Pancreas (tissue), 10 donors: ENCODE measurements at regions not wholly inside any gene's neighbourhood (a gene's known extent, or its start where the extent isn't known, plus 50 kb on each side); places are given as distances from the start of the nearest gene placed in this dataset.

Source experiments
- ATAC-seq, 4 donors: fragments of 200-7000 bp; cut with Tn5 transposase; one replicate each; pipeline versions ENCODE4 v1.8.0 to v1.9.1; 2020; ENCODE audit warnings: mild to moderate bottlenecking in 4 of 4, moderate library complexity in 4 of 4
- DNase-seq, 6 donors: peaks; one replicate each; pipeline ENCODE4 v3.0.0-alpha.2; 2020
- FAIRE-seq: peaks from 2 replicates; lab custom pipeline; 2012; peaks lifted over from hg19 to GRCh38; lab: Jason Lieb, UNC
- H3K27ac ChIP-seq, 4 donors: fragments of 200-600 bp; sonication (generic); 1 replicate in 3 of 4; 2 replicates in 1 of 4; pipeline versions ENCODE4 v1.5.0 to v1.8.0; 2020
- H3K27me3 ChIP-seq, 4 donors: fragments of 200-600 bp; one replicate each; pipeline ENCODE4 v1.8.0; 2021
- H3K36me3 ChIP-seq, 3 donors: fragments of 200-600 bp; sonication (generic) in 1 of 3; one replicate each; pipeline versions ENCODE4 v1.5.0 to v1.8.0; 2020 to 2021
- H3K4me1 ChIP-seq, 3 donors: fragments of 200-600 bp; one replicate each; pipeline ENCODE4 v1.8.0; 2021
- H3K4me3 ChIP-seq, 4 donors: fragments of 200-600 bp; sonication (generic) in 2 of 4; one replicate each; pipeline versions ENCODE4 v1.5.0 to v1.8.0; 2020 to 2021
- H3K9me3 ChIP-seq, 4 donors: fragments of 200-600 bp; one replicate each; pipeline ENCODE4 v1.8.0; 2021
- WGBS, 2 donors: extraction: QIAGEN DNeasy Blood & Tissue Kit; methylation state at CpG; one replicate each; pipeline ENCODE4 v1.1.7; 2013; 5-methylcytosine and 5-hydroxymethylcytosine counted together
- intact Hi-C, 3 donors: fragments of 100-400 bp; cut with DNase I; formaldehyde crosslinking; loops; one replicate each; pipeline versions ENCODE4 v1.11.1 to v1.14.2; 2022
- TF ChIP-seq, protein P1 (sequence below), 4 donors: fragments of 200-600 bp; sonication (generic) in 3 of 4; IDR thresholded peaks; one replicate each; pipeline versions ENCODE4 v1.5.0 to v1.8.0; 2021; ENCODE audit warnings: antibody characterized with exemption in 4 of 4
- donor health status: healthy with polysubstance abuse.
- donor health status: DM: no; HTN: no; CAD: no; lungs with moderate emphysema.
- donor health status: DM: no; HTN: no; CAD: no.
- donor health status: control.
- donor health status: control.
- donor health status: Bipolar disorder and iron deficiency.
- donor health status: DM: yes; HTN: yes; CAD: no.
- donor health status: DM: no; HTN: no; CAD: no.
- donor health status: DM: no; HTN: no; CAD: no.
- donor health status: DM: yes; HTN: yes; CAD: no.

- WGBS, 2 donors, result 57 to 62% methylated on average over 4 of the region's 4 CpGs
- FAIRE-seq, result no peak
- DNase-seq, result no peak
Observed at GRCh38 chr16:25443994-25444393, 186.3 kb upstream of the ZKSCAN2 start.

GRCh38 chr16:25434064-25434463, 176.4 kb upstream of the ZKSCAN2 start:
- intact Hi-C loops, result no loop called here

More at GRCh38 chr16:25443994-25444393, 186.3 kb upstream of the ZKSCAN2 start:
- intact Hi-C loops, result no loop called here
- TF ChIP-seq, protein P1, sequence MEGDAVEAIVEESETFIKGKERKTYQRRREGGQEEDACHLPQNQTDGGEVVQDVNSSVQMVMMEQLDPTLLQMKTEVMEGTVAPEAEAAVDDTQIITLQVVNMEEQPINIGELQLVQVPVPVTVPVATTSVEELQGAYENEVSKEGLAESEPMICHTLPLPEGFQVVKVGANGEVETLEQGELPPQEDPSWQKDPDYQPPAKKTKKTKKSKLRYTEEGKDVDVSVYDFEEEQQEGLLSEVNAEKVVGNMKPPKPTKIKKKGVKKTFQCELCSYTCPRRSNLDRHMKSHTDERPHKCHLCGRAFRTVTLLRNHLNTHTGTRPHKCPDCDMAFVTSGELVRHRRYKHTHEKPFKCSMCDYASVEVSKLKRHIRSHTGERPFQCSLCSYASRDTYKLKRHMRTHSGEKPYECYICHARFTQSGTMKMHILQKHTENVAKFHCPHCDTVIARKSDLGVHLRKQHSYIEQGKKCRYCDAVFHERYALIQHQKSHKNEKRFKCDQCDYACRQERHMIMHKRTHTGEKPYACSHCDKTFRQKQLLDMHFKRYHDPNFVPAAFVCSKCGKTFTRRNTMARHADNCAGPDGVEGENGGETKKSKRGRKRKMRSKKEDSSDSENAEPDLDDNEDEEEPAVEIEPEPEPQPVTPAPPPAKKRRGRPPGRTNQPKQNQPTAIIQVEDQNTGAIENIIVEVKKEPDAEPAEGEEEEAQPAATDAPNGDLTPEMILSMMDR (IDR thresholded peaks at IDR 0.05), result no peak
- H3K27me3 ChIP-seq, result peaks cover 0 to 10% (median 0%) of the 10 kb centered on the region in 4 donors
- no peak for ATAC-seq
- no peaks in the 10 kb centered on the region for H3K4me1 ChIP-seq
- H3K9me3 ChIP-seq, result peaks cover 0 to 7% (median 0%) of the 10 kb centered on the region in 4 donors
- no peak overlapping the region for H3K27ac ChIP-seq
- H3K36me3 ChIP-seq, result no peaks in the 10 kb centered on the region
- no peak overlapping the region for H3K4me3 ChIP-seq

GRCh38 chr16:25433388-25433787, 175.7 kb upstream of the ZKSCAN2 start:
- H3K27me3 ChIP-seq, result peaks cover 0 to 3% (median 0%) of the 10 kb centered on the region in 4 donors
- TF ChIP-seq, protein P1 (IDR thresholded peaks at IDR 0.05), result no peak
- DNase-seq, result no peak
- H3K4me1 ChIP-seq, result no peaks in the 10 kb centered on the region
- no peaks in the 10 kb centered on the region for H3K36me3 ChIP-seq
- intact Hi-C loops, result no loop called here
- H3K9me3 ChIP-seq, result no peaks in the 10 kb centered on the region
- FAIRE-seq, result no peak
- WGBS, 2 donors, result 49 to 61% methylated on average over 4 of the region's 4 CpGs
- no peak overlapping the region for H3K4me3 ChIP-seq
- no peak for ATAC-seq
- no peak overlapping the region for H3K27ac ChIP-seq

More at GRCh38 chr16:25434064-25434463, 176.4 kb upstream of the ZKSCAN2 start:
- TF ChIP-seq, protein P1 (IDR thresholded peaks at IDR 0.05), result no peak
- Histone ChIP-seq H3K4me1 (no peaks in the 10 kb centered on the region), H3K27me3 (peaks cover 0 to 6% (median 0%) of the 10 kb centered on the region in 4 donors), H3K36me3 (no peaks in the 10 kb centered on the region), H3K27ac (no peak overlapping the region), H3K4me3 (no peak overlapping the region), H3K9me3 (no peaks in the 10 kb centered on the region)
- ATAC-seq (no peak), FAIRE-seq (no peak), DNase-seq (no peak)
- WGBS, 2 donors, result 53 to 59% methylated on average over 3 of the region's 3 CpGs

DNA sequence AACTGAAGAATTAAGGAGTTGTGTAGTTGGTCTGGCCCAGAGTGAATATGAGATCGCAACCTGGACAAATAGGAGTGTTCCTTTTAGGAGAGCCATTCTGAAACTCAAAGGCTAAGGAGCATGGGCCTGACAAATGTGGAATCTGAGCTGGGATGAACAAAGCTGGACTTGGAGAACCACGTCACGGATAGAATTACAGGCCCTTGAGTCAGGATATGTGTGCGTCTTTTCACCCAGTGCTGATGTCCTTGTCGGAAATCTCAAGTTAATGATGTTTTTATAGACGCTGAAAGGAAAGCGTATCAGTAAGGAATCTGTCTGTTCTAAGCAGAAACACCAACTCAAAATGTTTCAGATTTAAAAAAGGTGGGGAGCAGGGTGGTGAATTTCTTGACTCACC, 173.8 kb upstream of the ZKSCAN2 start:
- H3K4me3 ChIP-seq, result no peak overlapping the region
- intact Hi-C loops, result no loop called here
- TF ChIP-seq, protein P1 (IDR thresholded peaks at IDR 0.05), result no peak
- H3K9me3 ChIP-seq, result no peaks in the 10 kb centered on the region
- H3K27me3 ChIP-seq, result no peaks in the 10 kb centered on the region
- 62 to 70% methylated on average over 7 of the region's 7 CpGs for WGBS, 2 donors
- ATAC-seq, result no peak
- H3K27ac ChIP-seq, result no peak overlapping the region
- H3K36me3 ChIP-seq, result no peaks in the 10 kb centered on the region
- DNase-seq, result no peak
- FAIRE-seq, result no peak
- no peaks in the 10 kb centered on the region for H3K4me1 ChIP-seq

DNA sequence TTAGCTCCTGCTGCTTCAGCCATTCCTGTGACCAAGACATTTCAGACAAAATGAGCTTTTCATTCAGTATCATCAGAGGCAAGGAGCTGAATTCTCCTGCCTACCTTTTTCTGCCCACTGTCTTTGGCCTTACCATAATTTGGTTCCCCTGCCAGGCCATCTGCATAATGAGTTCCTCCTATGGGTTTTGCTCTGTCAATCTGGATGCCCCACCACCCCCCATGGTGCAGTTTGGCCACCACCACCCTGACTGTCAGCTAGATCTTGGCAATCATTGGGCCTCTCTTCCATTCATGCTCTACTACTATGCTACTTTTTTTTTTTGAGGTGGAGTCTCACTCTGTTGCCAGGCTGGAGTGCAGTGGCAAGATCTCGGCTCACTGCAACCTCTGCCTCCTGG, 169.2 kb upstream of the ZKSCAN2 start:
- H3K4me3 ChIP-seq, result no peak overlapping the region
- no peaks in the 10 kb centered on the region for H3K4me1 ChIP-seq
- H3K27me3 ChIP-seq, result no peaks in the 10 kb centered on the region
- ATAC-seq, result no peak
- intact Hi-C loops, result no loop called here
- no peak overlapping the region for H3K27ac ChIP-seq
- WGBS, 2 donors, result 53 to 80% methylated on average over 1 of the region's 1 CpG
- no peaks in the 10 kb centered on the region for H3K36me3 ChIP-seq
- no peak for FAIRE-seq
- no peak for DNase-seq
- no peaks in the 10 kb centered on the region for H3K9me3 ChIP-seq
- TF ChIP-seq, protein P1 (IDR thresholded peaks at IDR 0.05), result no peak
